Fibroblast of lung (primary cell): ENCODE measurements at regions not wholly inside any gene's neighbourhood (a gene's known extent, or its start where the extent isn't known, plus 50 kb on each side); places are given as distances from the start of the nearest gene placed in this dataset.

Source experiments
- DNase-seq, 2 donors: peaks; one replicate each; pipeline versions ENCODE4 v3.0.0 to v3.0.0-alpha.2; 2010; ENCODE audit warnings: low read depth in 2 of 2
- H2AFZ ChIP-seq: 2 replicates; pipeline ENCODE4 v1.5.1; 2012; ENCODE audit warnings: low read length, control low read depth, inconsistent platforms
- H3K27ac ChIP-seq: 2 replicates; pipeline ENCODE4 v1.5.1; 2011; ENCODE audit warnings: low read length, control low read depth; ENCODE audit not compliant: insufficient read depth
- H3K27me3 ChIP-seq: 2 replicates; pipeline ENCODE4 v1.5.1; 2011; ENCODE audit warnings: mild to moderate bottlenecking, low read length; ENCODE audit not compliant: control insufficient read depth, insufficient read depth
- H3K36me3 ChIP-seq: 2 replicates; pipeline ENCODE4 v1.5.1; 2011; ENCODE audit warnings: low read length; ENCODE audit not compliant: control insufficient read depth, insufficient read depth
- H3K4me1 ChIP-seq: 2 replicates; pipeline ENCODE4 v1.5.1; 2011; ENCODE audit warnings: low read length; ENCODE audit not compliant: control insufficient read depth, insufficient read depth; ENCODE audit errors: extremely low read depth
- H3K4me2 ChIP-seq: 2 replicates; pipeline ENCODE4 v1.5.1; 2011; ENCODE audit warnings: low read length, control low read depth; ENCODE audit not compliant: insufficient read depth; ENCODE audit errors: extremely low read depth
- H3K4me3 ChIP-seq, 4 experiments: fragments of 200-600 bp in 1 of 4; sonication (generic) in 1 of 4; replicated peaks in 1 of 4; 2 replicates each; pipeline ENCODE4 v1.5.1; 2011 to 2016; ENCODE audit warnings: low read length in 4 of 4, low read depth in 3 of 4, mild to moderate bottlenecking in 3 of 4, control low read depth in 2 of 4, inconsistent platforms in 1 of 4, mixed read lengths in 1 of 4; ENCODE audit not compliant: insufficient read depth in 1 of 4; ENCODE audit errors: control extremely low read depth in 1 of 4
- H3K79me2 ChIP-seq: 2 replicates; pipeline ENCODE4 v1.5.1; 2012; ENCODE audit warnings: mild to moderate bottlenecking, low read length, inconsistent platforms; ENCODE audit not compliant: control insufficient read depth, insufficient read depth
- H3K9ac ChIP-seq: 2 replicates; pipeline ENCODE4 v1.5.1; 2011; ENCODE audit warnings: mild to moderate bottlenecking, low read length, control low read depth; ENCODE audit not compliant: insufficient read depth
- H3K9me3 ChIP-seq: 2 replicates; pipeline ENCODE4 v1.5.1; 2012; ENCODE audit warnings: low read depth, low read length; ENCODE audit not compliant: control insufficient read depth, insufficient read depth
- H4K20me1 ChIP-seq: 2 replicates; pipeline ENCODE4 v1.5.1; 2011; ENCODE audit warnings: low read length; ENCODE audit not compliant: control insufficient read depth, insufficient read depth; ENCODE audit errors: extremely low read depth
- EZH2 ChIP-seq: IDR thresholded peaks from 2 replicates; pipeline ENCODE4 v1.5.1; 2012; ENCODE audit warnings: low read length, control low read depth, mild to moderate bottlenecking; ENCODE audit errors: missing control alignments
- TF ChIP-seq, protein P1 (sequence below), 2 donors: IDR thresholded peaks in 1 of 2; conservative IDR thresholded peaks in 1 of 2; 1 replicate in 1 of 2; 2 replicates in 1 of 2; pipeline ENCODE4 v1.5.1; 2011 to 2012; ENCODE audit warnings: low read length in 2 of 2, control low read depth in 1 of 2, inconsistent platforms in 1 of 2, low read depth in 1 of 2, mild to moderate bottlenecking in 1 of 2

DNA sequence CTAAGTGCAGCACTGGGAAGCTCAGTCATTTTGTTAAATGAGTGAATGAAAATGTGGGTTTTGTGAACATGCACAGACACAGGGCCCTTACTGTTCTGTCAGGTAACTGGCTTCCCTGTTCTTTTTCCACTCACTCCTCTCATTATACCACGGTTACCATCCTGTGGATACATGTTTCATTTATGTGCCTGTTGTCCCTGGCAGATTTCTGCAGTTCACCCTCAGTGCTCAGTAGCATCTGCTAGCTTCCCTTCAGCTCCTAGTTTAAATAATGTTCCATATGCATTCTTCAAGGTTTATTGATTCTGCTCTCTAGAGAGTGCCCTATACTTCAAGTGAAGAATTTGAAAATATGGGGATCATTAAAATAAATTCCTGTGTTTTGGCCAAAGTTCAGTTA lies 1634.3 kb upstream of the ADGRL3 start:
- H3K4me2 ChIP-seq, result no peak overlapping the region
- H3K4me3 ChIP-seq, result no peak overlapping the region
- H3K9me3 ChIP-seq, result no peaks in the 10 kb centered on the region
- DNase-seq, result no peak
- TF ChIP-seq EZH2, result no peak
- TF ChIP-seq, protein P1, sequence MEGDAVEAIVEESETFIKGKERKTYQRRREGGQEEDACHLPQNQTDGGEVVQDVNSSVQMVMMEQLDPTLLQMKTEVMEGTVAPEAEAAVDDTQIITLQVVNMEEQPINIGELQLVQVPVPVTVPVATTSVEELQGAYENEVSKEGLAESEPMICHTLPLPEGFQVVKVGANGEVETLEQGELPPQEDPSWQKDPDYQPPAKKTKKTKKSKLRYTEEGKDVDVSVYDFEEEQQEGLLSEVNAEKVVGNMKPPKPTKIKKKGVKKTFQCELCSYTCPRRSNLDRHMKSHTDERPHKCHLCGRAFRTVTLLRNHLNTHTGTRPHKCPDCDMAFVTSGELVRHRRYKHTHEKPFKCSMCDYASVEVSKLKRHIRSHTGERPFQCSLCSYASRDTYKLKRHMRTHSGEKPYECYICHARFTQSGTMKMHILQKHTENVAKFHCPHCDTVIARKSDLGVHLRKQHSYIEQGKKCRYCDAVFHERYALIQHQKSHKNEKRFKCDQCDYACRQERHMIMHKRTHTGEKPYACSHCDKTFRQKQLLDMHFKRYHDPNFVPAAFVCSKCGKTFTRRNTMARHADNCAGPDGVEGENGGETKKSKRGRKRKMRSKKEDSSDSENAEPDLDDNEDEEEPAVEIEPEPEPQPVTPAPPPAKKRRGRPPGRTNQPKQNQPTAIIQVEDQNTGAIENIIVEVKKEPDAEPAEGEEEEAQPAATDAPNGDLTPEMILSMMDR (conservative IDR thresholded peaks at IDR 0.05 in 1 of 2, IDR thresholded peaks at IDR 0.05 in 1 of 2; ENCODE audit: low read depth in 1 of 2, low read length in 2 of 2), result no peak
- no peaks in the 10 kb centered on the region for H3K4me1 ChIP-seq
- no peak overlapping the region for H3K27ac ChIP-seq
- no peaks in the 10 kb centered on the region for H3K79me2 ChIP-seq
- no peaks in the 10 kb centered on the region for H4K20me1 ChIP-seq
- H3K27me3 ChIP-seq, result no peaks in the 10 kb centered on the region
- H3K36me3 ChIP-seq, result no peaks in the 10 kb centered on the region
- no peak overlapping the region for H3K9ac ChIP-seq
- no peak overlapping the region for H2AFZ ChIP-seq

DNA sequence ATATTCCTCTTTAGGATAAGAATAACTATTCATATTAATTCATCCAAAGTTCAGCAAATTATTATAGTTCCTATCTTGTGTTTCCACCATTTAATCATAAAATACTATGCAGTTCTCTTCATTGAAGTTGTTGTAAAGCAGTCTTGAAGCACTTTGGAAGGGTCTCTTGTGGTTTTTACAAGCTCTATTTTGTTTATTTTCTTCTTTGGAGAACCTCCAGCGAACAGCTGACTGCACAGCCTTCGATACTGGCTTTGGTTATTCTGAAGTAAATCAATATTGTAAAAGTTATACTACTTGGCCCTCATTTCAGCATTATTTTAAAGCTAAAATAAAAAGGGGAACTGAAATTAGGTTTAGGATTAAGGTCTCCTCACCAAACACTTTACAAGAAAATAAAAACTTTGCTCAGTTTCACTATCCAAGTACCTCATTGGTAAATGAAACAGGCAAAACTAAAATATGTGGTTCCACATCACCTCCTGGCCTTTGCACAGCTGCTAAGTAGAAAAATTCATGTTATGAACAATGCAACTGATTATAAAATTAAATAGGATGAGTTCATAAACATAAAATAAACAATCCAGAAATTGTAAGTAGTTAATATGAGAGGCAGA lies 1629.2 kb upstream of the ADGRL3 start:
- H3K36me3 ChIP-seq, result no peaks in the 10 kb centered on the region
- no peaks in the 10 kb centered on the region for H3K79me2 ChIP-seq
- no peak for TF ChIP-seq EZH2
- TF ChIP-seq, protein P1 (conservative IDR thresholded peaks at IDR 0.05 in 1 of 2, IDR thresholded peaks at IDR 0.05 in 1 of 2; ENCODE audit: low read depth in 1 of 2, low read length in 2 of 2), result no peak
- no peaks in the 10 kb centered on the region for H3K4me1 ChIP-seq
- no peak overlapping the region for H3K27ac ChIP-seq
- H3K27me3 ChIP-seq, result no peaks in the 10 kb centered on the region
- no peak overlapping the region for H3K9ac ChIP-seq
- H3K9me3 ChIP-seq, result no peaks in the 10 kb centered on the region
- no peak overlapping the region for H3K4me3 ChIP-seq
- no peaks in the 10 kb centered on the region for H4K20me1 ChIP-seq
- DNase-seq, result no peak
- no peak overlapping the region for H2AFZ ChIP-seq
- H3K4me2 ChIP-seq, result no peak overlapping the region

DNA sequence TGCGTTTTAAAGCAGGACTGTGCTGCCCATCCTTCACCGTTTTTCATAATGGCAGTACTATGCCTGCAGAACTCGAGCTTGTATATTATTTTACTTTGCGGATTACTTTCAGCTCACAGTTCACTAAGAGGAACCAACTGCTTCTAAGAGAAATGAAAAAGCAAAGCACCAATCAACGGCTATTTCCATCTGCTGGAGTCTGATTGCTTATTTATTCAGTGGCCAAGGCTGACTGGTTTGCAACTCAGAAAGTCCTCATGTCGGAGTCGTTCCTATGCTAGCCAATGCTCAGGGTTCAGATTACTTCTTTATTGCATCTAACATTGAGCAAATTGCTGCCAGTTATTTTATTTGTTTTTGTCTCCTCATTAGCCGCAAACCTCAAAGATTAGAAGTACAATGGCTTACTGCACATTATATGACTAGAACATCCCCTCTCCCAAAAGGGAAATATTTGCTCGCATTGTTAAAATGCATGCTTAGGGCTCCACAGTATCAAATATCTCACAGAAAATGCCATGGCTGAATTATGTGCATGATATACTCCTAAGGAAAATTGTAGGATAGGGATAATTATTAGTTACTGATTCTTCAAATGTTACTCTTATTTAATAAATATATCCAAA lies 1628.2 kb upstream of the ADGRL3 start:
- DNase-seq, result no peak
- H3K4me3 ChIP-seq, result no peak overlapping the region

More for the DNA sequence above, 1628.2 kb upstream of the ADGRL3 start:
- no peak overlapping the region for H2AFZ ChIP-seq
- no peak for TF ChIP-seq EZH2
- TF ChIP-seq, protein P1 (conservative IDR thresholded peaks at IDR 0.05 in 1 of 2, IDR thresholded peaks at IDR 0.05 in 1 of 2; ENCODE audit: low read depth in 1 of 2, low read length in 2 of 2), result no peak
- no peaks in the 10 kb centered on the region for H4K20me1 ChIP-seq
- H3K79me2 ChIP-seq, result no peaks in the 10 kb centered on the region
- H3K27ac ChIP-seq, result no peak overlapping the region
- H3K9ac ChIP-seq, result no peak overlapping the region
- H3K4me1 ChIP-seq, result no peaks in the 10 kb centered on the region
- no peak overlapping the region for H3K4me2 ChIP-seq
- H3K36me3 ChIP-seq, result no peaks in the 10 kb centered on the region
- no peaks in the 10 kb centered on the region for H3K27me3 ChIP-seq
- no peaks in the 10 kb centered on the region for H3K9me3 ChIP-seq
